ENCODE measurements at regions not wholly inside any gene's neighbourhood (a gene's known extent, or its start where the extent isn't known, plus 50 kb on each side); places are given as distances from the start of the nearest gene placed in this dataset.

DNA sequence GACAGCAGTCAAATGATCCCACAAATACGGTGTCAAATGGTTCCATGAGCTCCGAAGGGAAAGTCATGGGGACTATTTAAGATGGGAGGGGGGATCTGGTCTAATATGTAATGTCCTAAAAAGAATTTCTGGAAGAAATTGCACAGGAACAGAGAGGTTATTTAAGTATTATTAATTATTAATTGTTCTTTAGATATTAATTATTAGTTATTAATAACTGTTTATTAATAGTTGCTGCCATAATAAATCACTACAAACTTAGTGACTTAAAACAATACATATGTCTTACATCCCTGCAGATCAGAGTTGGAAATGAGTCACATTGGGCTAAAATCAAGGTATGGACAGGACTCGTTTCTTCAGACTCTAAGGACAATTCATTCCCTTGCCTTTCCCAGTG is 588.2 kb upstream of the NR2F2 start:
- TF ChIP-seq, protein P1, sequence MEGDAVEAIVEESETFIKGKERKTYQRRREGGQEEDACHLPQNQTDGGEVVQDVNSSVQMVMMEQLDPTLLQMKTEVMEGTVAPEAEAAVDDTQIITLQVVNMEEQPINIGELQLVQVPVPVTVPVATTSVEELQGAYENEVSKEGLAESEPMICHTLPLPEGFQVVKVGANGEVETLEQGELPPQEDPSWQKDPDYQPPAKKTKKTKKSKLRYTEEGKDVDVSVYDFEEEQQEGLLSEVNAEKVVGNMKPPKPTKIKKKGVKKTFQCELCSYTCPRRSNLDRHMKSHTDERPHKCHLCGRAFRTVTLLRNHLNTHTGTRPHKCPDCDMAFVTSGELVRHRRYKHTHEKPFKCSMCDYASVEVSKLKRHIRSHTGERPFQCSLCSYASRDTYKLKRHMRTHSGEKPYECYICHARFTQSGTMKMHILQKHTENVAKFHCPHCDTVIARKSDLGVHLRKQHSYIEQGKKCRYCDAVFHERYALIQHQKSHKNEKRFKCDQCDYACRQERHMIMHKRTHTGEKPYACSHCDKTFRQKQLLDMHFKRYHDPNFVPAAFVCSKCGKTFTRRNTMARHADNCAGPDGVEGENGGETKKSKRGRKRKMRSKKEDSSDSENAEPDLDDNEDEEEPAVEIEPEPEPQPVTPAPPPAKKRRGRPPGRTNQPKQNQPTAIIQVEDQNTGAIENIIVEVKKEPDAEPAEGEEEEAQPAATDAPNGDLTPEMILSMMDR (conservative IDR thresholded peaks at IDR 0.05; ENCODE audit: low read length): no peak
- TF ChIP-seq EZH2phosphoT487 (IDR thresholded peaks at IDR 0.05; ENCODE audit: borderline replicate concordance): no peak
